T-helper 1 cell treated with Interleukin-12 subunit alpha and Interleukin-12 subunit beta and Interleukin-4 antibody, amounts not matched to agents 30 μg/mL and 1 μg/mL, for 36 hours (primary cell): ENCODE measurements at regions not wholly inside any gene's neighbourhood (a gene's known extent, or its start where the extent isn't known, plus 50 kb on each side); places are given as distances from the start of the nearest gene placed in this dataset.

Experiments
- H3K27ac Mint-ChIP-seq: one replicate; pipeline ENCODE4 v1.8.0; 2021; ENCODE audit warnings: mild to moderate bottlenecking, mixed read lengths
- H3K27me3 Mint-ChIP-seq: one replicate; pipeline ENCODE4 v1.8.0; 2021; ENCODE audit warnings: low read depth, mixed read lengths
- H3K36me3 Mint-ChIP-seq: one replicate; pipeline ENCODE4 v1.8.0; 2021; ENCODE audit warnings: low read depth, mixed read lengths
- H3K4me1 Mint-ChIP-seq: one replicate; pipeline ENCODE4 v1.8.0; 2021; ENCODE audit warnings: low read depth, mixed read lengths
- H3K4me3 Mint-ChIP-seq: one replicate; pipeline ENCODE4 v1.8.0; 2021; ENCODE audit warnings: mild to moderate bottlenecking, moderate library complexity, mixed read lengths
- H3K9me3 Mint-ChIP-seq: one replicate; pipeline ENCODE4 v1.8.0; 2021; ENCODE audit warnings: mixed read lengths

GRCh38 chr3:99499235-99500158, 138.9 kb upstream of the COL8A1 start:
- H3K36me3 Mint-ChIP-seq = no peaks in the 10 kb centered on the region
- H3K27me3 Mint-ChIP-seq = no peaks in the 10 kb centered on the region
- no peaks in the 10 kb centered on the region for H3K9me3 Mint-ChIP-seq
- no peak overlapping the region for H3K27ac Mint-ChIP-seq
- no peak overlapping the region for H3K4me3 Mint-ChIP-seq
- H3K4me1 Mint-ChIP-seq = no peaks in the 10 kb centered on the region

- Mint-ChIP-seq H3K27me3 (no peaks in the 10 kb centered on the region), H3K4me1 (no peaks in the 10 kb centered on the region), H3K9me3 (no peaks in the 10 kb centered on the region), H3K27ac (no peak overlapping the region), H3K4me3 (no peak overlapping the region), H3K36me3 (no peaks in the 10 kb centered on the region)
These were observed 139.7 kb upstream of the COL8A1 start for GRCh38 chr3:99498550-99499234.

GRCh38 chr3:99487894-99488293, 150.5 kb upstream of the COL8A1 start:
- H3K9me3 Mint-ChIP-seq = peaks cover 8% of the 10 kb centered on the region
- no peak overlapping the region for H3K27ac Mint-ChIP-seq
- no peaks in the 10 kb centered on the region for H3K27me3 Mint-ChIP-seq
- H3K4me3 Mint-ChIP-seq = no peak overlapping the region
- no peaks in the 10 kb centered on the region for H3K4me1 Mint-ChIP-seq
- no peaks in the 10 kb centered on the region for H3K36me3 Mint-ChIP-seq

- peaks cover 8% of the 10 kb centered on the region for H3K9me3 Mint-ChIP-seq
- H3K4me1 Mint-ChIP-seq = no peaks in the 10 kb centered on the region
- H3K4me3 Mint-ChIP-seq = no peak overlapping the region
- no peaks in the 10 kb centered on the region for H3K36me3 Mint-ChIP-seq
- H3K27ac Mint-ChIP-seq = no peak overlapping the region
- no peaks in the 10 kb centered on the region for H3K27me3 Mint-ChIP-seq
These were observed 153.1 kb upstream of the COL8A1 start for GRCh38 chr3:99485286-99485685.

GRCh38 chr3:99484871-99485270, 153.5 kb upstream of the COL8A1 start:
- Mint-ChIP-seq H3K27ac (no peak overlapping the region), H3K36me3 (no peaks in the 10 kb centered on the region), H3K4me1 (no peaks in the 10 kb centered on the region), H3K27me3 (no peaks in the 10 kb centered on the region), H3K4me3 (no peak overlapping the region), H3K9me3 (peaks cover 8% of the 10 kb centered on the region)

- no peaks in the 10 kb centered on the region for H3K36me3 Mint-ChIP-seq
- H3K4me1 Mint-ChIP-seq = no peaks in the 10 kb centered on the region
- H3K4me3 Mint-ChIP-seq = no peak overlapping the region
- peaks cover 6% of the 10 kb centered on the region for H3K9me3 Mint-ChIP-seq
- H3K27me3 Mint-ChIP-seq = no peaks in the 10 kb centered on the region
- no peak overlapping the region for H3K27ac Mint-ChIP-seq
These were observed 154.6 kb upstream of the COL8A1 start for GRCh38 chr3:99483841-99484240.

- Mint-ChIP-seq H3K27me3 (no peaks in the 10 kb centered on the region), H3K27ac (no peak overlapping the region), H3K4me1 (no peaks in the 10 kb centered on the region), H3K4me3 (no peak overlapping the region), H3K36me3 (no peaks in the 10 kb centered on the region), H3K9me3 (no peaks in the 10 kb centered on the region)
These were observed 156.2 kb upstream of the COL8A1 start for GRCh38 chr3:99482191-99482590.

GRCh38 chr3:99481561-99481960, 156.8 kb upstream of the COL8A1 start:
- Mint-ChIP-seq H3K27ac (no peak overlapping the region), H3K4me1 (no peaks in the 10 kb centered on the region), H3K27me3 (no peaks in the 10 kb centered on the region), H3K9me3 (no peaks in the 10 kb centered on the region), H3K36me3 (no peaks in the 10 kb centered on the region), H3K4me3 (no peak overlapping the region)

- H3K27ac Mint-ChIP-seq = no peak overlapping the region
These were observed 158.6 kb upstream of the COL8A1 start for GRCh38 chr3:99479768-99480167.

GRCh38 chr3:99477650-99478049, 160.7 kb upstream of the COL8A1 start:
- Mint-ChIP-seq H3K4me1 (no peaks in the 10 kb centered on the region), H3K9me3 (no peaks in the 10 kb centered on the region), H3K36me3 (no peaks in the 10 kb centered on the region), H3K27ac (no peak overlapping the region), H3K4me3 (no peak overlapping the region), H3K27me3 (no peaks in the 10 kb centered on the region)

More at GRCh38 chr3:99479768-99480167, 158.6 kb upstream of the COL8A1 start:
- Mint-ChIP-seq H3K27me3 (no peaks in the 10 kb centered on the region), H3K36me3 (no peaks in the 10 kb centered on the region), H3K4me1 (no peaks in the 10 kb centered on the region), H3K4me3 (no peak overlapping the region), H3K9me3 (no peaks in the 10 kb centered on the region)

- H3K4me3 Mint-ChIP-seq = no peak overlapping the region
- no peak overlapping the region for H3K27ac Mint-ChIP-seq
- H3K4me1 Mint-ChIP-seq = no peaks in the 10 kb centered on the region
- H3K27me3 Mint-ChIP-seq = no peaks in the 10 kb centered on the region
- no peaks in the 10 kb centered on the region for H3K9me3 Mint-ChIP-seq
- no peaks in the 10 kb centered on the region for H3K36me3 Mint-ChIP-seq
These were observed 163.2 kb upstream of the COL8A1 start for GRCh38 chr3:99475229-99475628.

- Mint-ChIP-seq H3K27ac (no peak overlapping the region), H3K27me3 (no peaks in the 10 kb centered on the region), H3K36me3 (no peaks in the 10 kb centered on the region), H3K4me3 (no peak overlapping the region), H3K4me1 (no peaks in the 10 kb centered on the region), H3K9me3 (no peaks in the 10 kb centered on the region)
These were observed 163.6 kb upstream of the COL8A1 start for GRCh38 chr3:99474776-99475175.

GRCh38 chr3:99473321-99473751, 165.1 kb upstream of the COL8A1 start:
- Mint-ChIP-seq H3K36me3 (no peaks in the 10 kb centered on the region), H3K27me3 (no peaks in the 10 kb centered on the region), H3K4me1 (no peaks in the 10 kb centered on the region), H3K4me3 (no peak overlapping the region), H3K9me3 (no peaks in the 10 kb centered on the region), H3K27ac (no peak overlapping the region)

GRCh38 chr3:99472385-99472784, 166.0 kb upstream of the COL8A1 start:
- no peaks in the 10 kb centered on the region for H3K4me1 Mint-ChIP-seq
- H3K27me3 Mint-ChIP-seq = no peaks in the 10 kb centered on the region
- no peak overlapping the region for H3K27ac Mint-ChIP-seq
- H3K9me3 Mint-ChIP-seq = no peaks in the 10 kb centered on the region
- no peaks in the 10 kb centered on the region for H3K36me3 Mint-ChIP-seq
- H3K4me3 Mint-ChIP-seq = no peak overlapping the region
